ENCODE measurements at regions not wholly inside any gene's neighbourhood (a gene's known extent, or its start where the extent isn't known, plus 50 kb on each side); places are given as distances from the start of the nearest gene placed in this dataset.

- peak; percentile 81 to 91 for DNase-seq
Observed at GRCh38 chr12:123041811-123042655, 61.6 kb downstream of the ARL6IP4 start.

GRCh38 chr12:123041042-123041531, 60.6 kb downstream of the ARL6IP4 start:
- no peak for DNase-seq

- DNase-seq = no peak
Observed at GRCh38 chr12:123040106-123040505, 59.6 kb downstream of the ARL6IP4 start.

GRCh38 chr12:123038966-123039365, 58.5 kb downstream of the ARL6IP4 start:
- DNase-seq = no peak

- DNase-seq = no peak
Observed at GRCh38 chr12:123038486-123038885, 58.0 kb downstream of the ARL6IP4 start.

GRCh38 chr12:123037791-123038190, 57.3 kb downstream of the ARL6IP4 start:
- no peak for DNase-seq

- no peak for DNase-seq
Observed at GRCh38 chr12:123036466-123037285, 56.2 kb downstream of the ARL6IP4 start.

GRCh38 chr12:123035841-123036240, 55.4 kb downstream of the ARL6IP4 start:
- DNase-seq = no peak

GRCh38 chr12:123034865-123035264, 54.4 kb downstream of the ARL6IP4 start:
- no peak for DNase-seq

- no peak for DNase-seq
Observed at GRCh38 chr12:123034022-123034541, 53.6 kb downstream of the ARL6IP4 start.

- DNase-seq = no peak
Observed at GRCh38 chr12:123033392-123034021, 53.0 kb downstream of the ARL6IP4 start.

GRCh38 chr12:123032736-123033391, 52.4 kb downstream of the ARL6IP4 start:
- DNase-seq = no peak

Data from right lung (tissue), 2 donors.